ENCODE measurements at regions not wholly inside any gene's neighbourhood (a gene's known extent, or its start where the extent isn't known, plus 50 kb on each side); places are given as distances from the start of the nearest gene placed in this dataset.

GRCh38 chr1:102151242-102151641 is 154.5 kb upstream of the OLFM3 start:
- TF ChIP-seq EZH2 (IDR thresholded peaks at IDR 0.05; ENCODE audit: low read depth, low read length, severe bottlenecking), result no peak
- TF ChIP-seq CTCF (IDR thresholded peaks at IDR 0.05; ENCODE audit: control extremely low read depth in 1 of 3, insufficient read depth in 1 of 3, low read depth in 1 of 3, low read length in 3 of 3), result no peak
- TF ChIP-seq CHD1 (IDR thresholded peaks at IDR 0.05; ENCODE audit: low read depth, low read length), result no peak
- no peak for TF ChIP-seq TCF12 (IDR thresholded peaks at IDR 0.05; ENCODE audit: low read depth, low read length)
- no peak for TF ChIP-seq BRCA1 (IDR thresholded peaks at IDR 0.05; ENCODE audit: low read depth, low read length)
- TF ChIP-seq POLR2AphosphoS5 (IDR thresholded peaks at IDR 0.05; ENCODE audit: low read depth, low read length), result no peak
- no peak for TF ChIP-seq POLR2A (IDR thresholded peaks at IDR 0.05; ENCODE audit: control extremely low read depth in 1 of 2, low read depth in 2 of 2, low read length in 2 of 2)
- no peak for TF ChIP-seq CTBP2 (IDR thresholded peaks at IDR 0.05; ENCODE audit: borderline replicate concordance, insufficient read depth, insufficient read length, low read length)
- no peak for TF ChIP-seq RXRA (IDR thresholded peaks at IDR 0.05; ENCODE audit: insufficient read depth, low read depth, low read length)
- no peak for TF ChIP-seq SIRT6 (IDR thresholded peaks at IDR 0.05; ENCODE audit: low read length)

All from H1 (cell line).